ENCODE measurements at regions not wholly inside any gene's neighbourhood (a gene's known extent, or its start where the extent isn't known, plus 50 kb on each side); places are given as distances from the start of the nearest gene placed in this dataset.

- no peak for TF ChIP-seq CBX2 (IDR thresholded peaks at IDR 0.05; ENCODE audit: insufficient read depth, low read length, poor library complexity, severe bottlenecking)
These were observed 149.8 kb upstream of the ANKRD55 start (continued) for GRCh38 chr5:56382896-56383295.

GRCh38 chr5:56377573-56377972 is 144.4 kb upstream of the ANKRD55 start:
- Histone ChIP-seq H3K79me2 (ENCODE audit: control insufficient read depth, insufficient read depth, low read length) (no peaks in the 10 kb centered on the region), H2AFZ (ENCODE audit: low read depth, low read length) (no peak overlapping the region), H3K36me3 (ENCODE audit: control insufficient read depth, insufficient read depth, low read length) (no peaks in the 10 kb centered on the region), H3K4me3 (no peak overlapping the region), H3K9me3 (replicated peaks; ENCODE audit: control insufficient read depth, insufficient read depth, low read depth, low read length) (no peaks in the 10 kb centered on the region), H3K27me3 (ENCODE audit: control insufficient read depth in 2 of 2, insufficient read depth in 2 of 2, low read length in 2 of 2) (peaks cover 0 to 4% of the 10 kb centered on the region in 2 experiments; a peak in 2 of 5 replicates), H3K27ac (ENCODE audit: extremely low read depth, low read depth, low read length) (no peak overlapping the region), H3K9me1 (ENCODE audit: control insufficient read depth, insufficient read depth, low read length) (no peaks in the 10 kb centered on the region), H3K4me1 (replicated peaks in 1 of 2; ENCODE audit: control insufficient read depth in 2 of 2, insufficient read depth in 2 of 2, low read length in 2 of 2) (no peaks in the 10 kb centered on the region), H4K20me1 (replicated peaks; ENCODE audit: control insufficient read depth, insufficient read depth, low read length) (no peaks in the 10 kb centered on the region), H3K4me2 (ENCODE audit: insufficient read depth, low read length) (no peak overlapping the region), H3K9ac (ENCODE audit: insufficient read depth in 1 of 2, low read depth in 2 of 2, low read length in 2 of 2) (no peak overlapping the region)
- DNase-seq (ENCODE audit: extremely low read depth in 1 of 4, low spot score in 3 of 4) = no peak
- CTCF ChIA-PET (ENCODE audit: low intra/inter-chr PET ratio) = no interaction called here
- intact Hi-C loops (cut with micrococcal nuclease) = no loop called here
- TF ChIP-seq POLR3A (IDR thresholded peaks at IDR 0.05; ENCODE audit: borderline replicate concordance, extremely low read depth, insufficient read depth, insufficient read length) = no peak
- no peak for TF ChIP-seq HLTF (IDR thresholded peaks at IDR 0.05)
- no peak for TF ChIP-seq ZBTB9 (CRISPR knock-in tag; IDR thresholded peaks at IDR 0.05)
- TF ChIP-seq TAL1 (IDR thresholded peaks at IDR 0.05) = no peak
- TF ChIP-seq KLF6 (CRISPR knock-in tag; IDR thresholded peaks at IDR 0.05; ENCODE audit: borderline replicate concordance) = no peak
- TF ChIP-seq ARID3B (CRISPR knock-in tag; IDR thresholded peaks at IDR 0.05; ENCODE audit: borderline replicate concordance) = no peak
- TF ChIP-seq TSC22D4 (tag; IDR thresholded peaks at IDR 0.05) = no peak
- no peak for TF ChIP-seq CAMTA2 (CRISPR knock-in tag; conservative IDR thresholded peaks at IDR 0.05)
- POLR2A ChIA-PET = no interaction called here
- no TSS peak for BruUV-seq (replicated peaks)
- no peak for ATAC-seq
- in situ Hi-C loops (cut with MboI) = no loop called here
- FAIRE-seq = no peak

Measured in K562 (cell line).